CD4-positive, alpha-beta T cell (primary cell): ENCODE measurements at regions not wholly inside any gene's neighbourhood (a gene's known extent, or its start where the extent isn't known, plus 50 kb on each side); places are given as distances from the start of the nearest gene placed in this dataset.

Experiments
- ATAC-seq: fragments of 200-7000 bp; cut with Tn5 transposase; one replicate; pipeline ENCODE4 v1.10.0; 2022; ENCODE audit warnings: mild to moderate bottlenecking; ENCODE audit not compliant: poor library complexity
- CTCF ChIA-PET: fragments of 350-600 bp; sonication (Branson Sonifier 250); formaldehyde crosslinking; loops from one replicate; lab custom pipeline; 2021; ENCODE audit warnings: antibody characterized with exemption, inconsistent platforms; lab: Charles Lee
- POLR2A ChIA-PET: fragments of 350-600 bp; sonication (Branson Sonifier 250); formaldehyde crosslinking; loops from one replicate; lab custom pipeline; 2021; ENCODE audit warnings: antibody characterized with exemption, inconsistent platforms; lab: Charles Lee
- DNase-seq, 14 experiments: peaks; one replicate each; pipeline ENCODE4 v3.0.0-alpha.2; 2013 to 2020; ENCODE audit warnings: mixed read lengths in 2 of 14
- H3K27ac ChIP-seq, 2 donors: one replicate each; pipeline versions ENCODE4 v1.5.1 to v1.7.0; 2013; ENCODE audit warnings: low read length in 2 of 2, low read depth in 1 of 2, mild to moderate bottlenecking in 1 of 2
- H3K27me3 ChIP-seq, 2 experiments: 1 replicate in 1 of 2; 2 replicates in 1 of 2; pipeline versions ENCODE4 v1.6.1 to v1.7.0; 2013; ENCODE audit warnings: low read length in 2 of 2, control low read depth in 1 of 2, mild to moderate bottlenecking in 1 of 2, moderate library complexity in 1 of 2; ENCODE audit not compliant: insufficient read depth in 2 of 2, control insufficient read depth in 1 of 2
- H3K36me3 ChIP-seq: one replicate; pipeline ENCODE4 v1.6.1; 2013; ENCODE audit warnings: low read length, control low read depth; ENCODE audit not compliant: insufficient read depth
- H3K4me1 ChIP-seq: one replicate; pipeline ENCODE4 v1.6.1; 2013; ENCODE audit warnings: low read length, control low read depth; ENCODE audit not compliant: insufficient read depth
- H3K4me3 ChIP-seq: one replicate; pipeline ENCODE4 v1.5.1; 2013; ENCODE audit warnings: mild to moderate bottlenecking, low read length, moderate library complexity
- H3K9me3 ChIP-seq, 2 experiments: 1 replicate in 1 of 2; 2 replicates in 1 of 2; pipeline versions ENCODE4 v1.6.1 to v1.7.0; 2013; ENCODE audit warnings: low read length in 2 of 2, mild to moderate bottlenecking in 2 of 2, control low read depth in 1 of 2, moderate library complexity in 1 of 2; ENCODE audit not compliant: control insufficient read depth in 1 of 2, insufficient read depth in 1 of 2
- H3K27ac Mint-ChIP-seq: one replicate; pipeline ENCODE4 v1.8.0; 2020; ENCODE audit warnings: mixed read lengths
- H3K27me3 Mint-ChIP-seq: one replicate; pipeline ENCODE4 v1.8.0; 2021; ENCODE audit warnings: mixed read lengths
- H3K36me3 Mint-ChIP-seq: one replicate; pipeline ENCODE4 v1.8.0; 2021; ENCODE audit warnings: low read depth, mixed read lengths
- H3K4me1 Mint-ChIP-seq: one replicate; pipeline ENCODE4 v1.8.0; 2021; ENCODE audit warnings: low read depth, mixed read lengths
- H3K4me3 Mint-ChIP-seq: one replicate; pipeline ENCODE4 v1.8.0; 2020; ENCODE audit warnings: mild to moderate bottlenecking, mixed read lengths
- H3K9me3 Mint-ChIP-seq: one replicate; pipeline ENCODE4 v1.8.0; 2020; ENCODE audit warnings: mixed read lengths
- CTCF ChIP-seq: fragments of 200-600 bp; IDR thresholded peaks from one replicate; pipeline ENCODE4 v1.8.0; 2022; ENCODE audit warnings: antibody characterized with exemption, mild to moderate bottlenecking
- intact Hi-C, 2 experiments: fragments of 100-400 bp; cut with DNase I in 1 of 2; cut with micrococcal nuclease in 1 of 2; formaldehyde crosslinking; loops; one replicate each; pipeline versions ENCODE4 v1.15.1 to v1.9.0; 2023 to 2025; cut with DNase I, micrococcal nuclease

DNA sequence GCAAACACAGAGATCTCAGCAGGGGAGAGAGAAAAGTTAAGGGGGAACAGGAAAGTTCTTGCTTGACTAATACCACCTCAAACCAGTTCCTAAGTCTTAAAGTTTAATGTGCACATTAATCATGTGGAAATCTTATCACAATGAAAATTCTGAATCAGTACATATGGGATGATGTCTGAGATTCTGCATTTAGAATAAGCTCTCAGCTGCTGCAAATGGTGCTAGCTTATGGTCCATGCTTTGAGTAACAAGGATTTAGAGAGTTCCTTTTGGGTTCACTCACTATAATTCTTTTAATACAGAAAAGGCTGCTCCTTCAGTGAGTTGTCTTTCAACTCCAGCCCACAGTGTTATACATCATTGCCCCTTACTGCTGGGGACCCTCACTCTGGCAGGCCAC is 99.5 kb upstream of the THRB start:
- H3K4me3 Mint-ChIP-seq, result no peak overlapping the region
- no peaks in the 10 kb centered on the region for H3K9me3 Mint-ChIP-seq
- H3K27me3 Mint-ChIP-seq, result no peaks in the 10 kb centered on the region
- POLR2A ChIA-PET, result no interaction called here
- ATAC-seq, result no peak
- no peak overlapping the region for H3K27ac Mint-ChIP-seq
- CTCF ChIA-PET, result no interaction called here
- no peak overlapping the region for H3K27ac ChIP-seq
- no peaks in the 10 kb centered on the region for H3K9me3 ChIP-seq
- H3K27me3 ChIP-seq, result no peaks in the 10 kb centered on the region
- H3K4me3 ChIP-seq, result no peak overlapping the region
- no peak for TF ChIP-seq CTCF
- H3K36me3 Mint-ChIP-seq, result no peaks in the 10 kb centered on the region
- DNase-seq, result no peak
- no peaks in the 10 kb centered on the region for H3K4me1 Mint-ChIP-seq
- no peaks in the 10 kb centered on the region for H3K4me1 ChIP-seq
- intact Hi-C loops, result no loop called here
- no peaks in the 10 kb centered on the region for H3K36me3 ChIP-seq

GRCh38 chr3:24595796-24596195 is 101.1 kb upstream of the THRB start:
- H3K4me1 ChIP-seq, result no peaks in the 10 kb centered on the region
- ATAC-seq (no peak), DNase-seq (no peak)
- Mint-ChIP-seq H3K27me3 (no peaks in the 10 kb centered on the region), H3K27ac (no peak overlapping the region), H3K4me1 (no peaks in the 10 kb centered on the region), H3K4me3 (no peak overlapping the region), H3K36me3 (no peaks in the 10 kb centered on the region), H3K9me3 (peaks cover 1% of the 10 kb centered on the region)
- H3K9me3 ChIP-seq, result no peaks in the 10 kb centered on the region
- intact Hi-C loops, result no loop called here
- no peaks in the 10 kb centered on the region for H3K27me3 ChIP-seq
- no peaks in the 10 kb centered on the region for H3K36me3 ChIP-seq
- no peak for TF ChIP-seq CTCF
- ChIA-PET POLR2A (no interaction called here), CTCF (no interaction called here)
- no peak overlapping the region for H3K4me3 ChIP-seq
- no peak overlapping the region for H3K27ac ChIP-seq

DNA sequence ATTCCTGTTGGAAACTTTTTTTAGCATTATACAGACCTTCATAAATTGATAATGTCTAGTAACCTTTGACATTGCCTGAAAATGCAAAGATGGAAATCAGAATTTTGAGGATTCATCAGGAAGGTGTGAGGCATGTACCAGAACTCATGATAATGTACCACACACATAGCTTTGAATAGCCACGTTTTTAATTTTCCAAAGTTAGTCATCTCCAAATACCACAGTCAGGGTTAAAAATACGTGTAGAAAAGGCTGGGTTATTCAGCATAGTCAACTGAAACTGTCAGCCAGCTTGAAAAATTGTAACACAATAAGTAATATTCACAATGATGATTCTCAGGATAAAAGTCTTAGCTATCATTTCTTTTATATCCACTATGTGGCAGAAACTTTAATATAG is 102.0 kb upstream of the THRB start:
- CTCF ChIA-PET, result no interaction called here

More for the DNA sequence above, 102.0 kb upstream of the THRB start:
- Histone ChIP-seq H3K4me1 (no peaks in the 10 kb centered on the region), H3K4me3 (no peak overlapping the region), H3K9me3 (no peaks in the 10 kb centered on the region), H3K27ac (no peak overlapping the region), H3K36me3 (no peaks in the 10 kb centered on the region), H3K27me3 (no peaks in the 10 kb centered on the region)
- Mint-ChIP-seq H3K4me3 (no peak overlapping the region), H3K36me3 (no peaks in the 10 kb centered on the region), H3K27ac (no peak overlapping the region), H3K4me1 (no peaks in the 10 kb centered on the region), H3K27me3 (no peaks in the 10 kb centered on the region), H3K9me3 (peaks cover 1% of the 10 kb centered on the region)
- ATAC-seq, result no peak
- no peak for TF ChIP-seq CTCF
- DNase-seq, result no peak
- intact Hi-C loops, result no loop called here
- POLR2A ChIA-PET, result no interaction called here
